B cell (primary cell): ENCODE measurements at regions not wholly inside any gene's neighbourhood (a gene's known extent, or its start where the extent isn't known, plus 50 kb on each side); places are given as distances from the start of the nearest gene placed in this dataset.

ENCODE experiments used
- ATAC-seq: fragments of 200-7000 bp; cut with Tn5 transposase; one replicate; pipeline ENCODE4 v1.10.0; 2021; ENCODE audit warnings: low read depth, mild to moderate bottlenecking, moderate number of reproducible peaks, moderate library complexity
- CTCF ChIA-PET: fragments of 350-600 bp; sonication (Branson Sonifier 250); formaldehyde crosslinking; loops from one replicate; lab custom pipeline; 2021; ENCODE audit warnings: antibody characterized with exemption, inconsistent platforms; lab: Charles Lee
- POLR2A ChIA-PET: fragments of 350-600 bp; sonication (Branson Sonifier 250); formaldehyde crosslinking; loops from one replicate; lab custom pipeline; 2021; ENCODE audit warnings: antibody characterized with exemption; lab: Charles Lee
- DNase-seq: peaks from one replicate; pipeline ENCODE4 v3.0.0; 2013
- H2AFZ ChIP-seq: 2 replicates; pipeline ENCODE4 v1.6.1; 2012; ENCODE audit warnings: mild to moderate bottlenecking, low read depth, low read length; ENCODE audit not compliant: insufficient read depth, poor library complexity, severe bottlenecking
- H3K27ac ChIP-seq, 2 donors: 1 replicate in 1 of 2; 2 replicates in 1 of 2; pipeline ENCODE4 v1.5.1; 2012 to 2013; ENCODE audit warnings: low read length in 2 of 2, mild to moderate bottlenecking in 2 of 2, moderate library complexity in 1 of 2
- H3K27me3 ChIP-seq, 4 experiments: fragments of 200-600 bp in 1 of 4; sonication (generic) in 1 of 4; replicated peaks in 1 of 4; 1 replicate in 2 of 4; 2 replicates in 2 of 4; pipeline versions ENCODE4 v1.6.1 to v1.7.0; 2013 to 2016; ENCODE audit warnings: low read length in 3 of 4, mild to moderate bottlenecking in 2 of 4, mixed read lengths in 1 of 4, moderate library complexity in 1 of 4; ENCODE audit not compliant: insufficient read depth in 4 of 4, control insufficient read depth in 3 of 4; ENCODE audit errors: control extremely low read depth in 1 of 4
- H3K36me3 ChIP-seq, 2 experiments: replicated peaks in 1 of 2; 1 replicate in 1 of 2; 2 replicates in 1 of 2; pipeline versions ENCODE4 v1.6.1 to v1.7.1; 2013; ENCODE audit warnings: low read length in 1 of 2; ENCODE audit not compliant: insufficient read depth in 2 of 2, control insufficient read depth in 1 of 2; ENCODE audit errors: control extremely low read depth in 1 of 2, extremely low read depth in 1 of 2
- H3K4me1 ChIP-seq, 2 donors: fragments of 200-600 bp in 1 of 2; sonication (generic) in 1 of 2; 1 replicate in 1 of 2; 2 replicates in 1 of 2; pipeline versions ENCODE4 v1.5.1 to v1.6.1; 2013 to 2017; ENCODE audit warnings: low read length in 2 of 2; ENCODE audit not compliant: control insufficient read depth in 2 of 2, insufficient read depth in 2 of 2
- H3K4me2 ChIP-seq: replicated peaks from 2 replicates; pipeline ENCODE3; 2012; ENCODE audit warnings: mild to moderate bottlenecking, low read depth, low read length; ENCODE audit not compliant: poor library complexity, severe bottlenecking
- H3K4me3 ChIP-seq, 5 experiments: fragments of 200-600 bp in 1 of 5; sonication (generic) in 1 of 5; 1 replicate in 3 of 5; 2 replicates in 2 of 5; pipeline versions ENCODE4 v1.5.1 to v1.7.0; 2011 to 2016; ENCODE audit warnings: low read length in 4 of 5, mild to moderate bottlenecking in 4 of 5, low read depth in 2 of 5, control low read depth in 1 of 5, moderate library complexity in 1 of 5; ENCODE audit not compliant: insufficient read depth in 1 of 5; ENCODE audit errors: control extremely low read depth in 1 of 5, extremely low read depth in 1 of 5
- H3K79me2 ChIP-seq: fragments of 200-600 bp; sonication (generic); one replicate; pipeline ENCODE4 v1.6.0; 2016; ENCODE audit warnings: low read length; ENCODE audit not compliant: control insufficient read depth, insufficient read depth
- H3K9ac ChIP-seq: fragments of 200-600 bp; sonication (generic); 2 replicates; pipeline ENCODE4 v1.6.1; 2017; ENCODE audit warnings: mild to moderate bottlenecking, low read length, moderate library complexity
- H3K9me3 ChIP-seq, 3 donors: one replicate each; pipeline versions ENCODE4 v1.6.1 to v1.7.1; 2013; ENCODE audit warnings: low read length in 2 of 3; ENCODE audit not compliant: control insufficient read depth in 2 of 3, insufficient read depth in 1 of 3; ENCODE audit errors: control extremely low read depth in 1 of 3
- H4K20me1 ChIP-seq: 2 replicates; pipeline ENCODE4 v1.6.0; 2012; ENCODE audit warnings: mild to moderate bottlenecking, low read length; ENCODE audit not compliant: insufficient read depth, control insufficient read depth, poor library complexity, severe bottlenecking
- H3K27ac Mint-ChIP-seq: one replicate; pipeline ENCODE4 v1.8.0; 2021; ENCODE audit warnings: mixed read lengths
- H3K27me3 Mint-ChIP-seq: one replicate; pipeline ENCODE4 v1.8.0; 2021; ENCODE audit warnings: mixed read lengths
- H3K4me1 Mint-ChIP-seq: one replicate; pipeline ENCODE4 v1.8.0; 2021; ENCODE audit warnings: mixed read lengths
- H3K4me3 Mint-ChIP-seq: one replicate; pipeline ENCODE4 v1.8.0; 2021; ENCODE audit warnings: mixed read lengths
- H3K9me3 Mint-ChIP-seq: one replicate; pipeline ENCODE4 v1.8.0; 2022; ENCODE audit warnings: mixed read lengths; ENCODE audit not compliant: insufficient read depth
- EZH2 ChIP-seq: IDR thresholded peaks from 2 replicates; pipeline ENCODE4 v1.6.1; 2012; ENCODE audit warnings: borderline replicate concordance, low read depth, mild to moderate bottlenecking, moderate library complexity, low read length; ENCODE audit not compliant: insufficient read depth, poor library complexity, severe bottlenecking
- WGBS: methylation state at CpG from one replicate; pipeline ENCODE4 v1.1.5; 2013; ENCODE audit warnings: missing lambda C conversion rate; ENCODE audit not compliant: insufficient coverage; 5-methylcytosine and 5-hydroxymethylcytosine counted together
- intact Hi-C: fragments of 100-400 bp; cut with micrococcal nuclease; formaldehyde crosslinking; loops from one replicate; pipeline ENCODE4 v1.10.0; 2022
- TF ChIP-seq, protein P1 (sequence below): fragments of 200-600 bp; IDR thresholded peaks from one replicate; pipeline ENCODE4 v1.8.0; 2022; ENCODE audit warnings: antibody characterized with exemption, mild to moderate bottlenecking

- no peaks in the 10 kb centered on the region for H3K4me1 ChIP-seq
- no peaks in the 10 kb centered on the region for H3K79me2 ChIP-seq
- WGBS: 60% methylated on average over 2 of the region's 3 CpGs
- H3K9me3 ChIP-seq: peaks cover 0 to 8% (median 0%) of the 10 kb centered on the region in 3 donors
- H3K4me2 ChIP-seq: no peak overlapping the region
- Mint-ChIP-seq H3K4me3 (no peak overlapping the region), H3K9me3 (no peaks in the 10 kb centered on the region), H3K27ac (no peak overlapping the region), H3K27me3 (no peaks in the 10 kb centered on the region), H3K4me1 (no peaks in the 10 kb centered on the region)
- H4K20me1 ChIP-seq: no peaks in the 10 kb centered on the region
- no peaks in the 10 kb centered on the region for H3K36me3 ChIP-seq
- H3K27ac ChIP-seq: no peak overlapping the region
- ATAC-seq (no peak), DNase-seq (no peak)
- no peak for TF ChIP-seq EZH2
- TF ChIP-seq, protein P1, sequence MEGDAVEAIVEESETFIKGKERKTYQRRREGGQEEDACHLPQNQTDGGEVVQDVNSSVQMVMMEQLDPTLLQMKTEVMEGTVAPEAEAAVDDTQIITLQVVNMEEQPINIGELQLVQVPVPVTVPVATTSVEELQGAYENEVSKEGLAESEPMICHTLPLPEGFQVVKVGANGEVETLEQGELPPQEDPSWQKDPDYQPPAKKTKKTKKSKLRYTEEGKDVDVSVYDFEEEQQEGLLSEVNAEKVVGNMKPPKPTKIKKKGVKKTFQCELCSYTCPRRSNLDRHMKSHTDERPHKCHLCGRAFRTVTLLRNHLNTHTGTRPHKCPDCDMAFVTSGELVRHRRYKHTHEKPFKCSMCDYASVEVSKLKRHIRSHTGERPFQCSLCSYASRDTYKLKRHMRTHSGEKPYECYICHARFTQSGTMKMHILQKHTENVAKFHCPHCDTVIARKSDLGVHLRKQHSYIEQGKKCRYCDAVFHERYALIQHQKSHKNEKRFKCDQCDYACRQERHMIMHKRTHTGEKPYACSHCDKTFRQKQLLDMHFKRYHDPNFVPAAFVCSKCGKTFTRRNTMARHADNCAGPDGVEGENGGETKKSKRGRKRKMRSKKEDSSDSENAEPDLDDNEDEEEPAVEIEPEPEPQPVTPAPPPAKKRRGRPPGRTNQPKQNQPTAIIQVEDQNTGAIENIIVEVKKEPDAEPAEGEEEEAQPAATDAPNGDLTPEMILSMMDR: no peak
- intact Hi-C loops: no loop called here
- ChIA-PET CTCF (no interaction called here), POLR2A (no interaction called here)
- peaks cover 0 to 3% (median 0%) of the 10 kb centered on the region in 4 experiments for H3K27me3 ChIP-seq
- H3K4me3 ChIP-seq: no peak overlapping the region
- H2AFZ ChIP-seq: no peak overlapping the region
- H3K9ac ChIP-seq: no peak overlapping the region
These were observed 392.1 kb upstream of the MGMT start for GRCh38 chr10:129074939-129075338.

DNA sequence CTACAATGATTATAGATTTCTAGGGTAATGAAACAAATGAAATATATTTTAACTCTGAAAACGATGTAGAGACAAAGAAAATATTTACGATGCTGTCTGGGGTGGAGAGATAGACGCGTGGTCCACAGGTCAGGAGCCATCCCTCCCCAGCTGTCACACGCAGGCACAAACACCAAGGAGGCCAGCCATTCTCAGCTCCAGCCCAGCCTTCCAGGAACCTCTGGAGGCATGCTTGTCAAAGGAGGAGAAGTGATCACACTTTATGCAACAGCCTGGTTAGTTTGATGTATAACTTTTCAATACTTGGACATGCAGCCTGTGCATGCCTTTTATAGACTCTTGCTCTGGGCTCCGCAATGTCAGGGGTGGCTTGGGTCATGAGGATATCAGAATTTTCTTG is 391.5 kb upstream of the MGMT start:
- H3K79me2 ChIP-seq: no peaks in the 10 kb centered on the region
- no peak overlapping the region for H3K27ac ChIP-seq
- ChIA-PET CTCF (no interaction called here), POLR2A (no interaction called here)
- no peaks in the 10 kb centered on the region for H4K20me1 ChIP-seq
- no peak for TF ChIP-seq EZH2
- TF ChIP-seq, protein P1: no peak
- H3K4me3 ChIP-seq: no peak overlapping the region
- ATAC-seq: no peak
- WGBS: no CpG with 5 or more reads among the region's 6 CpGs
- intact Hi-C loops: no loop called here
- Mint-ChIP-seq H3K4me3 (no peak overlapping the region), H3K4me1 (no peaks in the 10 kb centered on the region), H3K9me3 (peaks cover 3% of the 10 kb centered on the region), H3K27ac (no peak overlapping the region), H3K27me3 (no peaks in the 10 kb centered on the region)
- peaks cover 0 to 9% (median 0%) of the 10 kb centered on the region in 3 donors for H3K9me3 ChIP-seq
- no peak overlapping the region for H3K9ac ChIP-seq
- DNase-seq: no peak
- H3K36me3 ChIP-seq: no peaks in the 10 kb centered on the region
- H2AFZ ChIP-seq: no peak overlapping the region
- no peak overlapping the region for H3K4me2 ChIP-seq
- peaks cover 0 to 3% (median 0%) of the 10 kb centered on the region in 4 experiments for H3K27me3 ChIP-seq
- H3K4me1 ChIP-seq: no peaks in the 10 kb centered on the region
